Thyroid gland (tissue), 4 donors: ENCODE measurements at regions not wholly inside any gene's neighbourhood (a gene's known extent, or its start where the extent isn't known, plus 50 kb on each side); places are given as distances from the start of the nearest gene placed in this dataset.

Experiments used
- DNase-seq, 2 donors: peaks; one replicate each; pipeline ENCODE4 v3.0.0-alpha.2; 2019
- H3K27ac ChIP-seq, 3 donors: fragments of 200-600 bp; sonication (generic); 1 replicate in 2 of 3; 2 replicates in 1 of 3; pipeline ENCODE4 v1.5.1; 2016 to 2019; ENCODE audit warnings: mild to moderate bottlenecking in 1 of 3, moderate library complexity in 1 of 3
- H3K27me3 ChIP-seq: fragments of 200-600 bp; sonication (generic); one replicate; pipeline ENCODE4 v1.5.1; 2019
- H3K36me3 ChIP-seq, 2 donors: fragments of 200-600 bp; sonication (generic); one replicate each; pipeline ENCODE4 v1.5.1; 2016 to 2019
- H3K4me1 ChIP-seq, 2 donors: fragments of 200-600 bp; sonication (generic); one replicate each; pipeline ENCODE4 v1.5.1; 2017 to 2019
- H3K4me3 ChIP-seq, 3 donors: fragments of 200-600 bp; sonication (generic); replicated peaks in 1 of 3; 1 replicate in 2 of 3; 2 replicates in 1 of 3; pipeline ENCODE4 v1.5.1; 2016; ENCODE audit warnings: mild to moderate bottlenecking in 1 of 3
- H3K9me3 ChIP-seq: fragments of 200-600 bp; sonication (generic); one replicate; pipeline ENCODE4 v1.5.1; 2017
- POLR2A ChIP-seq, 2 donors: fragments of 450-650 bp; IDR thresholded peaks; one replicate each; pipeline ENCODE4 v1.6.1; 2017; ENCODE audit warnings: antibody characterized with exemption in 2 of 2, mild to moderate bottlenecking in 2 of 2, moderate library complexity in 1 of 2
- WGBS, 2 donors: methylation state at CpG; one replicate each; pipeline ENCODE4 v1.1.5; 2017; 5-methylcytosine and 5-hydroxymethylcytosine counted together
- intact Hi-C: fragments of 100-400 bp; cut with DNase I; formaldehyde crosslinking; loops from one replicate; pipeline ENCODE4 v1.15.1; 2023
- TF ChIP-seq, protein P1 (sequence below), 6 experiments: fragments of 200-600 bp in 3 of 6; fragments of 450-650 bp in 3 of 6; sonication (generic) in 3 of 6; IDR thresholded peaks; one replicate each; pipeline ENCODE4 v1.5.1; 2016 to 2019; ENCODE audit warnings: antibody characterized with exemption in 6 of 6, mild to moderate bottlenecking in 2 of 6, inconsistent platforms in 1 of 6, moderate library complexity in 1 of 6

DNA sequence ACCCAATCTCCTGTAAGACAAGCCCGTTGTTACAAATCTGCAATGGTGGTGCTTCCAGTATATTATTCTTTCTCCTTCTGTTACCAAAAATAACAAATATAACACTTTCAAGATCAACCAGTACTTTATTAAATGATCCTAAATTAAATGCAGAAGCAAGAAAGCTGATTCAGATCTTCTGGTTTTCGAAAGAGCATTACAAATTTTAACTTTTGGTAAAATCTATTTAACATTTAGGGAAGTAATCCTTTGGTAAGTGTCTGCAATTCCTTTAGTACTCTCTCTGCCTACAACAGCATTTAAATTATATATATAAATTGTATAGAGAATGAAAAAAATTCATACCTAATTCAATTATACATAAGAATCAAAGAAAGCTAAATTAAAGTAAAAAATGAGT is 198.6 kb upstream of the HMCN1 start:
- 88 to 93% methylated on average over 2 of the region's 2 CpGs for WGBS, 2 donors
- H3K27ac ChIP-seq: no peak overlapping the region
- no peaks in the 10 kb centered on the region for H3K27me3 ChIP-seq
- intact Hi-C loops: no loop called here
- no peaks in the 10 kb centered on the region for H3K36me3 ChIP-seq
- peaks cover 8 to 11% of the 10 kb centered on the region in 2 donors for H3K4me1 ChIP-seq
- H3K4me3 ChIP-seq: no peak overlapping the region
- H3K9me3 ChIP-seq: no peaks in the 10 kb centered on the region
- TF ChIP-seq, protein P1, sequence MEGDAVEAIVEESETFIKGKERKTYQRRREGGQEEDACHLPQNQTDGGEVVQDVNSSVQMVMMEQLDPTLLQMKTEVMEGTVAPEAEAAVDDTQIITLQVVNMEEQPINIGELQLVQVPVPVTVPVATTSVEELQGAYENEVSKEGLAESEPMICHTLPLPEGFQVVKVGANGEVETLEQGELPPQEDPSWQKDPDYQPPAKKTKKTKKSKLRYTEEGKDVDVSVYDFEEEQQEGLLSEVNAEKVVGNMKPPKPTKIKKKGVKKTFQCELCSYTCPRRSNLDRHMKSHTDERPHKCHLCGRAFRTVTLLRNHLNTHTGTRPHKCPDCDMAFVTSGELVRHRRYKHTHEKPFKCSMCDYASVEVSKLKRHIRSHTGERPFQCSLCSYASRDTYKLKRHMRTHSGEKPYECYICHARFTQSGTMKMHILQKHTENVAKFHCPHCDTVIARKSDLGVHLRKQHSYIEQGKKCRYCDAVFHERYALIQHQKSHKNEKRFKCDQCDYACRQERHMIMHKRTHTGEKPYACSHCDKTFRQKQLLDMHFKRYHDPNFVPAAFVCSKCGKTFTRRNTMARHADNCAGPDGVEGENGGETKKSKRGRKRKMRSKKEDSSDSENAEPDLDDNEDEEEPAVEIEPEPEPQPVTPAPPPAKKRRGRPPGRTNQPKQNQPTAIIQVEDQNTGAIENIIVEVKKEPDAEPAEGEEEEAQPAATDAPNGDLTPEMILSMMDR (IDR thresholded peaks at IDR 0.05): no peak
- no peak for TF ChIP-seq POLR2A (IDR thresholded peaks at IDR 0.05)
- no peak for DNase-seq

DNA sequence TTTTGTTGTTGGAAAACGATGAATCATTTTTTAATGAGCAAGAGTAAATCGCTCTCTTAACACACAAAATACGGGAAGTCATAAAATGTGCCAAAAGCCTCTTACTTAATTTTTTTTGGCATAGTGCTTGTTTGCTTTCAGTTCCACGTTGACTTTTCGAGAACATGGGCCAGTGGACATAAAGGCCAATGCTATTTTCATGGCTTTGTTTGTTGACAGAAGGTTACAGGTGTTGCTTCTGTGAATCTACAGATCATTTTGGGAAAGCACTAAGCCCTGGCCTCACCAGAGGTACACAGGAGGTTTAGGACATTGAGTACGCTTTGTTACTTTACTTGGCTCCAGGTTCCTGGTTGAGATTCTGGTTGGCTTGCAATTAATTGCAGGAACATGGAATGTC is 199.4 kb upstream of the HMCN1 start:
- Histone ChIP-seq H3K27ac (peak overlapping the region; percentile 3 to 36 (median 23)), H3K9me3 (no peaks in the 10 kb centered on the region), H3K36me3 (no peaks in the 10 kb centered on the region), H3K27me3 (no peaks in the 10 kb centered on the region), H3K4me3 (no peak overlapping the region), H3K4me1 (peaks cover 8 to 11% of the 10 kb centered on the region in 2 donors)
- peak in 1 of 2 donors; percentile 10 for DNase-seq
- WGBS, 2 donors: 49 to 59% methylated on average over 6 of the region's 6 CpGs
- intact Hi-C loops: no loop called here
- TF ChIP-seq POLR2A (IDR thresholded peaks at IDR 0.05): no peak
- TF ChIP-seq, protein P1 (IDR thresholded peaks at IDR 0.05): no peak

DNA sequence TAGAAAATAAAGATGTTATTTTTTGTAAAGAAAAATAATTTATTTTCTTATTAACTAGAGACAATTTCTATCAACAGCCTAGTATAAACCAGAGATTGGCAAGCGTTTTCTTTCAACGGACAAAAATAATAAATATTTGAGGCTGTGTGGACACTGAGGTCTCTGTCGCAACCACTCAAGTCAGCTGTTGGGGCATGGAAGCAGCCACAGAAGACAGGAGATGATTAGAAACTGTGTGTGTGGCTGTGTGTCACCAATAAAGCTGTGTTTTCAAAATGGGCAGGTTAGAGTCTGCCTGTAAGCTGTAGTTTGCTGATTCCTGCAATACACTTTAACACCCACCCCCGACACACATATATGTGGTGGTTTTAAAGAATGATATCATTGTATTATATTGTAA is 200.6 kb upstream of the HMCN1 start:
- Histone ChIP-seq H3K27ac (no peak overlapping the region), H3K36me3 (no peaks in the 10 kb centered on the region), H3K27me3 (no peaks in the 10 kb centered on the region), H3K9me3 (no peaks in the 10 kb centered on the region), H3K4me1 (peaks cover 8 to 11% of the 10 kb centered on the region in 2 donors), H3K4me3 (no peak overlapping the region)
- 89 to 96% methylated on average over 4 of the region's 4 CpGs for WGBS, 2 donors
- TF ChIP-seq, protein P1 (IDR thresholded peaks at IDR 0.05): no peak
- TF ChIP-seq POLR2A (IDR thresholded peaks at IDR 0.05): no peak
- intact Hi-C loops: no loop called here
- DNase-seq: no peak

DNA sequence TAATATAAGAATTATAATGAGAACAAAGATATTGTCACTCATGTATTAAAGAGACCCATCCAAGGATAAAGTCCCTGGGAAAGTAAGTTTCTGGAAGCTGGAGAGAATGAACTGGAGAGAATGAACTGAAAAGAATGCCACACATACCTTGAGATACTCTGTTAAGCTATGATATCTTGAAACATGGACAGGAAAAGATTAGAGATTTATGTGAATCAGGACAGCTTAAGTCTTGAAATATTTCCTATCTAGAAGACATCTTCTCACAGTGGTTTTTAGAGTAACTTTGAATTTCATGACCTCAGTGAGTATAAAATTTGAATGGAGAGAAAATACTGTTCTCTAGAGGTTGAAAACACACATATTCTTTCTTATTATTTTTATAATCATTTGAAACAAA is 201.3 kb upstream of the HMCN1 start:
- H3K4me1 ChIP-seq: peaks cover 8 to 11% of the 10 kb centered on the region in 2 donors
- no peak for TF ChIP-seq POLR2A (IDR thresholded peaks at IDR 0.05)
- TF ChIP-seq, protein P1 (IDR thresholded peaks at IDR 0.05): no peak
- no peak overlapping the region for H3K27ac ChIP-seq
- no peaks in the 10 kb centered on the region for H3K36me3 ChIP-seq
- H3K4me3 ChIP-seq: no peak overlapping the region
- intact Hi-C loops: no loop called here
- no peaks in the 10 kb centered on the region for H3K27me3 ChIP-seq
- H3K9me3 ChIP-seq: no peaks in the 10 kb centered on the region
- no peak for DNase-seq

GRCh38 chr1:185531838-185532237 is 202.4 kb upstream of the HMCN1 start:
- Histone ChIP-seq H3K4me3 (no peak overlapping the region), H3K27me3 (no peaks in the 10 kb centered on the region), H3K27ac (no peak overlapping the region), H3K9me3 (no peaks in the 10 kb centered on the region), H3K36me3 (no peaks in the 10 kb centered on the region), H3K4me1 (peaks cover 8 to 11% of the 10 kb centered on the region in 2 donors)
- WGBS, 2 donors: 87 to 88% methylated on average over 4 of the region's 4 CpGs
- intact Hi-C loops: no loop called here
- TF ChIP-seq, protein P1 (IDR thresholded peaks at IDR 0.05): no peak
- TF ChIP-seq POLR2A (IDR thresholded peaks at IDR 0.05): no peak
- DNase-seq: no peak
